HG03571 (cell line): ENCODE measurements at regions not wholly inside any gene's neighbourhood (a gene's known extent, or its start where the extent isn't known, plus 50 kb on each side); places are given as distances from the start of the nearest gene placed in this dataset.

Experiments
- ATAC-seq: cut with Tn5 transposase; IDR thresholded peaks from one replicate; pipeline ENCODE4 v1.9.1; 2021; ENCODE audit not compliant: unreplicated experiment

DNA sequence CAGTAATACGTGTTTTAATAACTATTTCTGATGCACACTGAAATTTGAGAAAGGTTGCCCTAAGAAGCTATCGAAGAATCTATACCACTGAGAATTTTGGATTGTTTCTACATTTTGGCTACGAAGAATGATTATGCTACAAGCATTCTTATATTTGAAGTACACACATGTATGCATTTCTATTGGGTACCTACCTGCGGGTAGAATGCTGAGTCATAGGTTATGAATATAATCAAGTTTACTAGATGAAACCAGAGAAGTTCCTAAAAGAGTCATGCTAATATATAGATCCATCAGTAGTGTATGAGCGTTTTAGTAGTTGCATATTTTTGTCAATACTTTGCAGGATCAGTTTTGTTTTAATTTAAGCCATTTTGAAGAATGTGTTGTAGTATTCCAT, 62.0 kb upstream of the PCDH20 start:
- no peak for ATAC-seq

GRCh38 chr13:61470786-61471185, 55.1 kb upstream of the PCDH20 start:
- ATAC-seq, result no peak

GRCh38 chr13:61466280-61466679, 50.6 kb upstream of the PCDH20 start:
- no peak for ATAC-seq
